Femur (tissue), 1 donor: ENCODE measurements at regions not wholly inside any gene's neighbourhood (a gene's known extent, or its start where the extent isn't known, plus 50 kb on each side); places are given as distances from the start of the nearest gene placed in this dataset.

Experiments used
- DNase-seq: peaks from one replicate; pipeline ENCODE4 v3.0.0-alpha.2; 2017

DNA sequence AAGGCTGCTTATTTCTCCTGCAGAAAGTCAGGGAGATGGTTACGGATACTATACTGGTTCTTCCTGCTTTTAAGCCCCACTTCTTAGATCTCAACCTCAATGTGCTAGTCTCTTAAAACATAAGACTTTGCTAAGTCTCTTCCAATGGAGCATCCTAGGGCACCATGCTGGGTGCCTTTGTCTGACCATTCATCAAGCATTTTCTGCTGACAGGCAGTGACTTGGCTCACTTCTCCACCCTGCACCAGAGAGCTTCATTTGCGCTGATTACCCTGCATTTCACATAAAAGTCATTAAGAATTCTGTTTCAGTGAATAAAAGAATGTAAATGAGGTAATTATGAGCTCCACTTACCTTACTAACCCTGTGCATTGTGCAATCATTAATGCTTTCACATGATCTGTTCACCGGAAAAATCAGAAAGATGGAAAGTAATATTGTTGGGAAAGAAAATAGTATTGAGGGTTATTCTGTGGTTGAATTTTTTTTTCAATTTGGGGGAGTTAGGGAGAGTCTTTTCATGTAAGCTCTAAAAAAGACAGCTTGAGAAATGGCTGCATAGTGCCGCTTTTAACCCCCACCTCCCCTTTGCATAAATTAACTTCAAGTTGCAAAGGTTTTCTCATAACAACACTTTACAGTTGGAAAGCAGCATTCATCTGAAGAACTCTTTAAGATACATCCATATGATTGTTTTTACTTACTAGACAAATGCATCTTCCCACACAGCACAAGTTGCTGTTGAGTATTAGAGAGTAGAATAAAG lies 677.3 kb upstream of the KIRREL3 start:
- no peak for DNase-seq

DNA sequence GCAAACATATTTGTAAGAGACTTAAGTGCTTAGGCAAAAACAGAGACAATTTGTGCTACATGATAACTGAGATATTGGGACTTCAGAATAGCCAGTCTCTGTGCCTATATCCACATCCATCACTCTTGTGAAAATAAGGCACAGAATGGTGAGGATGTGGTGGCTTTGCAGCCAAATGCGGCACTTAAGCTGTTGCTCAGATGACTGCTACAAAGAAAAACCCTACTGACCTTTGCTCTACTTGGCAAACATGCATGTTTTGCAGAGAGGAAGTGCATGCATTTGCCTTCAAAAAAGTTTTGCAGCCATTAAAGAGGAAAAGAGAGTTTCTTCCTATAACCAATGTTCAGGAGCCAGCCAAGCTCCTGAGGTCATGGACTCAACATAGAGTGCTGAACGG lies 675.0 kb upstream of the KIRREL3 start:
- no peak for DNase-seq

DNA sequence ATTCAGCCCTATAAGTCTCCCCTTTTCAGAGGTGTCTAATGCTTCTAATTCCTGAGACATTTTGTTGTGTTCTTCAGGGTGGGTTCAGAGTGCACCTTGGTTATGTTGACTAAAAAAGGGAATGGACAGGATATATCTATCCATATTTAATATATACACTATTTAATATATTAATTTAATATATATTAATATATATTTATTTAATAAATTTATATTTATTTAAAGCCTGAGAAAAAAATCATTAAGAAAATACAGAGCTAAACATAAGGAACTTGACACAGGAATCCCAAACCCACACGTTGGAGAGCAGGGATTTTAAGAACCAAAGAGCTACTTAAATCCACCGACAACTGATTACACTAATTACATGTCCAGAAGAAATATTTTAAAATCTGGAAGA lies 674.2 kb upstream of the KIRREL3 start:
- no peak for DNase-seq

DNA sequence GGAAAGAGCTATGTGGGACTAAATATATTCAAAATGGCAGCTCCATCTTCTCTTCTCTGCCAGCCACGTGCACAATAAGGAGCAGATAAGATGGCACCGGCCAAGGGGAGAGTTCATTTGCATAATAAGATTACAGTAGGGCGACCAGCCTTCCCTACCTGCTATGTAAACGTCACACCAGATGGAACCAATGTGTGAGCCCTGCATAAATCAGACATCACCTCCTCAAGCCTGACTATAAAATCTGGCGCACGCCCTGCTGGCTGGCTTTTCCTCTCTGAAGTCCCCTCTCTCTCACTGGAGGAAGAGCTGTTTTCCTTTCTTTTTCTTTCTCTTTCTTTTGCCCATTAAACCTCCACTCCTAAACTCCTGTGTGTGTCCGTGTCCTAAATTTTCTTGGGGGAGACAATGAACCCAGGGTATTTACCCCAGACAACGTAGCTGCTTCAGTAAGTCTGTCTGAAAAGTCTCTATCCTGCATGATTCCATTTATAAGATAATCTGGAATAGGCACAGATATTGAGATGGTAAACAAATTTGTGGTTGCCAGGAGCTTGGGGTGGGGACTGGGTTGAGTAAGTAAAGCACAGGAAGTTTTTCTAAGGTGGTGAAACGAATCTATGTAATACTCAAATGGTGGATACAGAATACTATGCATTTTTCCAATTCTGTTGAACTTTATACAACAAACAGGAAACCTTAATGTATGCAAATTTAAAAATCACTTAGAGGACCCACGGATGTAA lies 670.0 kb upstream of the KIRREL3 start:
- no peak for DNase-seq

DNA sequence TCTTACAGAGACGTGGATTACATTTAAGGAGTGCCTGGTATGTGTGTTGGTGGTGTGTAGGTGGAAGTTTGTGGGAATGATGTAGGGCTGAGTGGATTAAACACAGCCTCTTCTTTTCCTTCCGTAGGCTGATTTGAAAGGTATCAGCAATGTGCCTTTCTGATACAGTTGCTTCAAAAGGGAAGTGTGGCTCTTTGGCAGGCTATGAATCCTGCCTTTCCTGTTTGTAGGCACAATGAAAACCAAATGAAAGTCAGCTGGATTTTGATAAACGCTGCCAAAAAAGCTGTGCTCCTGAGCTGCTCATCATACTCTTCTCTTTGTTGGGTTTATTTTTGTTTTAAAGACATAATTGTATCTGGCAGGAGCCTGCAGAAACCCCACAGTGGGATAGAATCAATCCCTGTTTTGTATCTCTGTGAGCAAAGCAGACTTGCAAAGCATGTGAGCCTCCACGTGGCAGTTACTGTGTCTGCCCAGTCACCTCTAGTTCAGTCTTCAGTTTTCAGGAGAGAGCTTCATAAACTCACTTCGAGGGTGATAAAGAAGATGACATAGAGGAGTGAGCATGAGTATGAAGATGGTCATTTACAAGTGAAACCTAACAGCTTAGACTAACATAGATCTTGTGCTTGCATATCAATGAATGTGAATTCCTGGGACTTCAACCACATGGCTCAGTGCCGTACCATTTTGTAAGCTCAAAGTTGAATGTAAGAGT lies 655.7 kb upstream of the KIRREL3 start:
- no peak for DNase-seq

DNA sequence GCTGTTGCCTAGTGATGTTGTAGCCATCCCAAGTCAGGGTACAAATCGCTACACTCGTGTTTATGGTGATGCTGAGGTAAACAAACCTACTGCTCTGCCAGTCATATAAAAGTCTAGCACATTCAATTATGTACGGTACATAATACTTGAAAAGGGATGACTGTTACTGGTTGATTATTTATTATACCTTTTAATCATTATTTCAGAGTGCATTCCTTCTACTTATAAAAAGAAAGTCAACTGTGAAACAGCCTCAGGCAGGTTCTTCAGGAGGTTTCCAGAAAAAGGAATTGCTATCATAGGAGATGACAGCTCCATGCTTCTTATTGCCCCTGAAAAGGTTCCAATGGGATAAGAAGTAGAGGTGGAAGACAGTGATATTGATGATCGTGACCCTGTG lies 652.5 kb upstream of the KIRREL3 start:
- DNase-seq: no peak

DNA sequence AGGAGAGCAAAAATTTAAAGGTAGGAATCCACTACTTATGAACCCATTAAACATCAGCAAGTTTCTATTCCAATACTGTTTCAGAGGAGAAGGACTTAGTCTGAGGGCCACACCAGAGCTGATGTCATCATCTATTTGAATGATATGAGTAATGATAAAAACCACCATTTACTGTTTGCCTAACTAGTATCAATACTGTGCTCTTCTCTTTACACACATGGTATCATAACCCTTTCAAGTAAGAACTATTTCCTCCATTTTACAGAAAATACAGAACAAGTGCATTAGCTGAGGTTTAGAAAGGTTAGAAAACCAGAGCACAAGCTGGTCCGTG lies 651.3 kb upstream of the KIRREL3 start:
- no peak for DNase-seq

DNA sequence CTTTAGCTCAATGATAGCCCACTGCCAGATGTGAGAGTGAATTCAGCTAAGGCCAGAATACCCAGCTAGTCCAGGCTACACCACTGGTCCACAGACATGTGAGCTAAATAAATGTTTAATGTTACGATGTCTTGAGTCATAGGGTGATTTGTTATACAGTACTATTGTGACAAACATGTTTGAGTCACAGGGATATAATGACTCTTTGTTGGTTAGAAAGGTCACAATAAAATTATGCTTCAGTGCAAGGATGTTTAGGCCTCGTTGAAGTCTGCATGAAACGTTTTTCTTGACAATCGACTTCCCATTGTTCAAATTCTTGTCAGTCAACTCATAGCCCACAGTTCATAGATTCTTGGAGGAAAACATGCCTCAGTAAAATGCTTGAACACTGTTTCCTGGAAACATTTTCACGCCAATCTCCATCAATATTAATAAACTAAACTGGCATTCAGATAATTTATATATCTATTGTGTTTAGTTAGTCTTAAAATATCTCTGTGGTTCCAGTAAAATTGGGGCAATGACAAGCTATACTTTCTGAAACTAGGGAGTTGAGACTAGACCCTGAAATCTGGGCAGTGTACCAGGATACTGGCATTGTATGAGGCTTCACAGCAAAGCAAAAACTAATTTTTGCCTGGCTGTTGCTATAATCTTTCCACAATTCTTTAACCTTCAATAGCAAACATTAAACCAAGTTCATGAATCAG lies 650.8 kb upstream of the KIRREL3 start:
- DNase-seq: no peak

DNA sequence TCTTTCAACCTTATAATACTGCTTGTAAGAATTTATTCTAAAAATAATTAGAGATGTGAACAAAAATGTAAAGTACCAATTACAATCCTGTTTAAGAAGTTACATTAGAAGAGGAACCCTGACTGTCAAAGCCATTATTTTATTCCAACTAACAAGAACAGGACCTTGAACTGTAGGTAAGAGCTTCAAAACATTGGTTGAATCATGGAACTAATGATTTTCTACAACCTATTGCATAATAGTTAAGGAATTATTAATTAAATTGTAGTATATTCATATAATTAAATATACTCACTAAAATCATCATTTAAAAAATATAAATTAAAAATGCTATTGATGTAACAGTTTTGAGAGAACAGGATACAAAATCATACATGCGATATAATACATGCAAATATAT lies 649.4 kb upstream of the KIRREL3 start:
- DNase-seq: no peak

DNA sequence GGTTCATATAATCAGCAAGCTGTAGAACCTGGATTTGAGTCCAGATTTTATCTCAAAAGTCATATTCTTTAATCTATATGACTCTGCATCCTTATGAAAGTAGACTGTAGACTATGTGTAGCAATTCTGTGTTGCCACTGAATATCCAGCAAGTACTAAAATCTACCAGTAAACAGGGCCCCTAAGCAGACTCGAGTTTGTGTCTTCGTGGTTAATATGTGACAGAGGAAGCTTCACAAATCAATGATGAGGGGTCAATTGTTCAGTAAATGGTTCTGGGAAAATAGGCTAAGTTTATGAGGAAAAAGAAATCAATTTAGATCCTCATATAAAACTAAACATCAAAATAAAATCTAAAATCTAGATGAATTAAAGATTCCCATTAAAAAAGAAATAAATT lies 648.5 kb upstream of the KIRREL3 start:
- no peak for DNase-seq

DNA sequence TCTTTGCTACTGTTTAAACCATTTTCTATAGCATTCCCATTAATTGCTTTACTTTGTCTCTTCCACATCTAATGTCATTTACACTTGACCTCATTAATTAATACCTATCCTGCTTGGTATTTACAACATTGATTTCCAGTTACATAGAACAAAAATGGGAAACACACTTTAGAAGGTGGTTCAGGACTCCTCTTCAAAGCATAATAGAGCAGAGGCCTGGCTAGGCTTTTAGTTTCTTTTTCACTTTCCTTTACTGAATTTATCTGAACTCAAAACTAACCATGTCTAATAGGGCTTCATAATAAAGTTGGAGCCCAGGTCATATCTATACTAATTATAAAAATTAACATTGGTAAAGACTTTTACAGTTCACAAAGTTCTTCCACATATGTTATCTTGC lies 648.0 kb upstream of the KIRREL3 start:
- DNase-seq: no peak

DNA sequence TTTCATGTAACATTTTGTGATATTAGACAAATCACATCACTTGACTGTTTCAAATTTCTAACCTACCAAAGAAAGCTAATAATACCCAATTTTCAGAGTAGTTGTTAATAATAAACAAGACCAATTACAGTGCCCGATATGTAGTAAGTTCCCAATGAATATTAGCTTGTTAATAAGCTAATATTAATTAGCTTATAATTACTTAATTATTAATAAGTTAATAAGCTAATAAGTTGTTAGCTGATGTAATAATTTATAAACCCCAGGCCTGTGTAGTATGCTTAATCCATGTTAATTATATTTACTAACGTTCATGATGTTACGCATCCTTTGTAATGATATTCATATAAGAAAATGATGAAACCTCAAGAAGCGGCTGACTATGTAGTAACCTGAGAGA lies 643.8 kb upstream of the KIRREL3 start:
- DNase-seq: no peak

DNA sequence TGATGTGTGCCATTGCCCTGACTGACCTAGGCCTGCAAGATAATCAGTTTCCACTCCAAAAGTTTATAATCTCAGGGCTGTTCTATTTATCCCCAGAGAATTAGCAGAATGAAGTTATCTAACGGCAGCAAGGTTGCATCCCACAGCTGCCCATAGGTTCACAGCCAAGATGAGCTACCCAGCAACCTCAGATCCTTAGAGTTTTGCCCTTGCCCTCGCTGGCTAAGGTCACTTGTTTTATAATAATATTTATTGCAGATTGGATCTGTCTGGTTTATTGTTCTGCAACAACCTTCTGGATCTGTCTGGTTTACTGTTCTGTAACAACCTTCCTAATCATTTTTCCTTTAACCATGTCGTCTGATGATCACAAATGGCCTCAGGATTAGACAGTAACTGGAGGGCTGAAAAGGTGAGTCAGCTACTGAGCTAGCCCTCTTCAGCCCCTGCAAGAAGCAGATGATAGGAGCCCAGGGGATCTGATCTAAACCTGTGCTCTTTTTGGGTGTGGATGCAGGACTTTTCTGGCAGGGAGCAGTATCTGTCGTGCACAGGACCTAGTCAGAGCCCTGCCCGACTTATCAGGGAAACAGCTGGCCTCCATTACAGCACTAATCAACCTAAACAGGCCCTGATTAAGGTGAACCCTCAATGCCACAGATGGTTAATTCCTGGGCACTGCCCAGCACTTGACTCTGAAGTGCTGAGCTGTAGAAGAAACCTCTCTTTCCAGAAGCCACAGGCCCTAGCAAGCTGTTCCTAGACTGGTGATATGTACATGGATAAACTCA lies 642.9 kb upstream of the KIRREL3 start:
- DNase-seq: no peak

DNA sequence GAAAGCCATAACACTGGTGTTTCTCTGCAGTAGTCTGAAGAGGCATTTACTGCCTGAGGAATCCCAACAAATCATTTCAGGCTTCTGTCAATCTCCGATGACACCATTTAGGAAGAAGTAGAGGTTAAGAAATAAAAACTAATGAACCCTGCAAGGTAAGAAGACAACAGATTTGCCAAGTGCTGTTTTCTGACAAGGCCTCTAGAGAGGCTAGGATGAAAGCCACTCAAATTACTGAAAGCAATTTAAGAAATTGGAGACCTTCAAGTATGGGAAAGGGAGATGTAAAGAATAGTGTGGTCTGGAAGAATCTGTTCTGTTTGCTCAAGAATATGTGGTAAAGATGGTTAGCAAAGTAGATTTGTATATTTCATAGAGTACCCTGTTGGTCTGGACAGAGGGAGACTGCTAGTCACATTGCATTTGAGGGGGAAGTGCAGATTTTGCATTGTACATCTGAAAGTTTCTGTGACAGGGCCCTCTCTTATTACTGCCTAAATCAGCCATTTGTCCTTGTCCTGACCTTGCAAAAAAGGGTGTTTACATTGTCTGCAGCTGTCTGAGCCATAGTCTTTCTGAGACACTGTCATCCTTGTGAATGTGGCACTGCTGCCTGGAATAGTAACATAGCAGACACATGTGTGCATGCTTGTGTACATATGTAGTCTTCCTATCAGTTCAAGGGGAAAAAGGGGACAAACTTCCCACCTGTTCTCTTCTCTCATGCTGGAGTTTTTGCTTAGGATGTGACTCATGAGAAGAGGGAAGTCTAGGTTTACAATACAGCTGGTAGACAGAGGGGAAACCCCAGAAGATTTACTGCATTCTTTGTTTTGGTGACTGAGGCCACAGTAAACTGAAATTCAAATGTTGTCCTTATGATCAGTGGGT lies 640.2 kb upstream of the KIRREL3 start:
- no peak for DNase-seq

DNA sequence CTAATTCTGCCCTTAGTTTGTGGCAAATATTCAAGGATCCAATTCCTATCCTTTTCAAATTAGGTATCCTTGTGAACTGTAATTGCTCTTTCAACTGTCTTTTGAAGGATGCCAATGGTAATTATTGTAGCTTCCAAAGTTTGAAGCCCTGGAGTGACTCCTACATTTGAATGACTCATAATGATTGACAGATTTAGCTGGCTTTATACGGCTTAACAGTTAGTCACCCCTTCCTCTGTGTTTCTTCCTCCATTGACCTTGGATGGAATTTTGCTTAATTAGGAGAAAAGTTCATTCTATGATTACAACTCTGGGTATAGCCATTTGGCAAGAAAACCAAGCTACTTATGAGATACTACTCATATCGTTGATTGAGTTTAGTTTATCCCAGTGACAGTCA lies 639.3 kb upstream of the KIRREL3 start:
- no peak for DNase-seq

DNA sequence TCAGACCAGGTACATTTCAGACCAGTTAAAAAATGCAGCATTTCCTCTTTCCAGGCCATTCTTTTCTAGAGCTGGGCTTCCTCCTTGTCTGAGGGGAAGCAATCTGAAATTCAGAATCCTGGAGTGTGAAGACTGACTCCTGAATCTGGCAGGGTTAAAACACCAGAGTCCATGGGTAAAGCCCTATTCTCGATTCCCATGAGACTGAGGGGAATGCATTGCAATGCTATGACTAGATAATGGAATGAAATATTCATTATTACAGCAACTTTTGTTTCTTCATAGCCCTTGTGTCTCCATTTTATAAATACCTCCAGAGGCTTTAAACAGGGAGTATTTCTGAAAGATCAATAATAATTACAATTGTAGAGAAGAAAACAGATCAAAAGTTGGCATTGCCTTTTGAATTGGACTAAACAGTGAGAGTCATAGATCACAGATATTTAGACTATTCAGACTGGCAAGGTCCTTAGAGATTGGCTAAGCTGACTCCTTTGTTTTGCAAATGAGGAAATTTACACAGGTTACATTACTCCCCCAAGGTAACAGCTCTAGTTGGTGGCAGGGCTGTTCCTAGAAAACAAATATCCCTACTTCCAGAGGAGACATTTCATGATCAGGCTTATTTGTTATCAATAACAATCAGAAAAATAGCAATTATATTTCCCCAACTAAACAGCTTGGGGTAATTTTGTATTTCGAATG lies 632.6 kb upstream of the KIRREL3 start:
- DNase-seq: no peak

DNA sequence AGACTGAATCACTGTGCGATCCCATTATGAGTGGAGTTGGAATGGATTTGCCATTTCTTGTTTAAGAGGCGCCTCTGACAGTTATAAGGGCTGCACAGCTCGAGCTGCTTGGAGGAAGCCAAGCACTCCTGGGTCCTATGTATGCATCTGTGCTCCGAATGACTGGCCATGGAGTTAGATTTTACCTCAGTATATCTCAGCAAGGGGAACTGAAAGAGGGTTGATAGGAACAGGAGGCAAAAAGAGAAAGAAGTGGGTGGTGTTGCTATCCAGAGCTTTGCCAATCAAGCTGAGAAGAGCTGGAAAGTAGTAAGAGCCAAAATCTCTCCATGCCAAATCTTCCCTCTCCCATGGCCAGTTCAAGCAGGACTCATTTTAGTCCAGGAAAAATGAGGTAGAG lies 632.0 kb upstream of the KIRREL3 start:
- DNase-seq: no peak

DNA sequence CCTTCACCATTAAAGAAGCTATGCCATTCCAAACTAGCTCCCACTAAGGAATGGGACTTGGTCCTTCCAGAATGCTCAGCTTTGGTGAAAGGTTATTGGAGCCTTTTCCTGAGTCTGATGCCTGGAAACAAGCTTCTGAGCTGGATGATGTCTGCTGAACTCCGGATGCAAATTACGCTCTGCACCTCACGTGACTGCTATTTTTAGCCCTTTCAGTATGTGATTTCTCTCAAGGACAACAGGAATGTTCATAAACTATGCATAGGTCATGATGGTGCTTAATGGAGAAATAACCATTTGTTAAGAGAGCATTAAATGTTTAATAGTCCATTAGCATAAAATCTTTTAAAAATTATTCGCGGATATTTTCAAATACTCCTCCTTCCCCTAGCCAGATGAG lies 631.4 kb upstream of the KIRREL3 start:
- no peak for DNase-seq

DNA sequence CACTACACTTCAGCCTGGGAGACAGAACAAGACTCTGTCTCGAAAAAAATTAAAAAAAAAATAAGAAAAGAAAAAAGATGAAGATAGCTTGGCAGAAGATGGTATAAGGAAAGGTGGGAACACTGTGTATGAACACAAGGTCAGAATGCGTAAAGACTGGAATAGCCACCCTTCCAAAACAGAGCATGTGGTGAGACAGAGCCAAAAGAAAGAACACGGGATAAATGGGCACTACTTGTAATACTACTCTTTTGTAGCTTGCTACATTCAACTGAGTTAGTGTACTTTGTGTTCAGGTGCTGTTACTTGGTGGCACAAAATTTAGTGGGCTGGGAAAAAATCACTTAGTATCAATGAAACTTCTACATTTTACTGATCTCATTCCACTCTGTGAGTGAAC lies 628.6 kb upstream of the KIRREL3 start:
- no peak for DNase-seq

DNA sequence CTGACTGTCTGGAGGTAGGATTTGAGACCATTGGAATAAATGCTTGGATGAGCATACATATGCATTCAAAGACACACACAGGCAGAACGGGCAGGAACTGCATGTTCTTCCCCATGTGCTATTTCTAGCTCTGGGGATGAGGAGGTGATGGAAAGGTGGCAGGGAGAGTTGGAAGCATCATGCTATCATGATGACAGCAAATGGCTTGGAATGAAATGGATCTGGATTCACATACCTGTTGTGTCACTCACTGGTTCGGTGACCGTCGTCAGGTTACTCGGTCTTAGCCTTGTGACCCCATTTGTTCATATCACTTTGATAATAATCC lies 627.9 kb upstream of the KIRREL3 start:
- DNase-seq: no peak
